Jurkat, Clone E6-1 (cell line): ENCODE measurements at regions not wholly inside any gene's neighbourhood (a gene's known extent, or its start where the extent isn't known, plus 50 kb on each side); places are given as distances from the start of the nearest gene placed in this dataset.
"Not testable (repeated sequence)": the region's sequence is repeated elsewhere in the genome, so short reads cannot be mapped to it uniquely, and the experiment has no call there.

Experiments
- DNase-seq: peaks from one replicate; pipeline ENCODE4 v3.0.0-alpha.2; 2011; ENCODE audit warnings: low read depth, low spot score
- H3K4me3 ChIP-seq: 2 replicates; pipeline ENCODE4 v1.5.1; 2011; ENCODE audit warnings: mild to moderate bottlenecking, low read length, control low read depth, moderate library complexity

- H3K4me3 ChIP-seq = no peak overlapping the region
- no peak for DNase-seq
Measured at GRCh38 chr11:38795027-38795426, 2197.0 kb upstream of the RAG2 start.

- DNase-seq = peak; percentile 57
- H3K4me3 ChIP-seq = no peak overlapping the region
Measured at GRCh38 chr11:38791346-38791961, 2193.4 kb upstream of the RAG2 start.

- DNase-seq = no peak
- H3K4me3 ChIP-seq = no peak overlapping the region
Measured at GRCh38 chr11:38788561-38788960, 2190.5 kb upstream of the RAG2 start.

GRCh38 chr11:38784164-38784563 lies 2186.1 kb upstream of the RAG2 start:
- no peak for DNase-seq
- no peak overlapping the region for H3K4me3 ChIP-seq

- no peak for DNase-seq
- H3K4me3 ChIP-seq = no peak overlapping the region
Measured at GRCh38 chr11:38766796-38767195, 2168.8 kb upstream of the RAG2 start.

GRCh38 chr11:38759394-38759793 lies 2161.4 kb upstream of the RAG2 start:
- DNase-seq = no peak
- no peak overlapping the region for H3K4me3 ChIP-seq

- DNase-seq = no peak
Measured at GRCh38 chr11:38756537-38756936, 2158.5 kb upstream of the RAG2 start.

GRCh38 chr11:38751421-38751820 lies 2153.4 kb upstream of the RAG2 start:
- DNase-seq = no peak
- H3K4me3 ChIP-seq = no peak overlapping the region

More at GRCh38 chr11:38756537-38756936, 2158.5 kb upstream of the RAG2 start:
- no peak overlapping the region for H3K4me3 ChIP-seq

GRCh38 chr11:38746516-38746915 lies 2148.5 kb upstream of the RAG2 start:
- DNase-seq, H3K4me3 ChIP-seq: not testable (repeated sequence)

GRCh38 chr11:38723361-38723760 lies 2125.3 kb upstream of the RAG2 start:
- no peak overlapping the region for H3K4me3 ChIP-seq
- no peak for DNase-seq

GRCh38 chr11:38721586-38722315 lies 2123.7 kb upstream of the RAG2 start:
- DNase-seq = no peak
- no peak overlapping the region for H3K4me3 ChIP-seq

GRCh38 chr11:38718659-38719058 lies 2120.6 kb upstream of the RAG2 start:
- no peak for DNase-seq
- no peak overlapping the region for H3K4me3 ChIP-seq

GRCh38 chr11:38718049-38718448 lies 2120.0 kb upstream of the RAG2 start:
- DNase-seq = no peak
- no peak overlapping the region for H3K4me3 ChIP-seq

GRCh38 chr11:38711110-38711509 lies 2113.1 kb upstream of the RAG2 start:
- DNase-seq = no peak
- no peak overlapping the region for H3K4me3 ChIP-seq

- DNase-seq = no peak
- no peak overlapping the region for H3K4me3 ChIP-seq
Measured at GRCh38 chr11:38710262-38710661, 2112.2 kb upstream of the RAG2 start.

- no peak overlapping the region for H3K4me3 ChIP-seq
- DNase-seq = no peak
Measured at GRCh38 chr11:38700111-38700510, 2102.1 kb upstream of the RAG2 start.

GRCh38 chr11:38693306-38693705 lies 2095.3 kb upstream of the RAG2 start:
- DNase-seq = no peak
- H3K4me3 ChIP-seq = no peak overlapping the region

GRCh38 chr11:38690211-38690610 lies 2092.2 kb upstream of the RAG2 start:
- H3K4me3 ChIP-seq, DNase-seq: not testable (repeated sequence)

GRCh38 chr11:38687008-38687407 lies 2089.0 kb upstream of the RAG2 start:
- DNase-seq = no peak
- H3K4me3 ChIP-seq = no peak overlapping the region

- no peak for DNase-seq
- H3K4me3 ChIP-seq = no peak overlapping the region
Measured at GRCh38 chr11:38683484-38683883, 2085.4 kb upstream of the RAG2 start.

- H3K4me3 ChIP-seq = no peak overlapping the region
- DNase-seq = no peak
Measured at GRCh38 chr11:38680746-38681145, 2082.7 kb upstream of the RAG2 start.
